GM04504 (cell line): ENCODE measurements at regions not wholly inside any gene's neighbourhood (a gene's known extent, or its start where the extent isn't known, plus 50 kb on each side); places are given as distances from the start of the nearest gene placed in this dataset.
A peak's percentile ranks its signal among the peaks of the same experiment; 100 is the strongest.

Experiments used
- DNase-seq: peaks from one replicate; pipeline ENCODE4 v3.0.0-alpha.2; 2012; ENCODE audit warnings: low read depth

DNA sequence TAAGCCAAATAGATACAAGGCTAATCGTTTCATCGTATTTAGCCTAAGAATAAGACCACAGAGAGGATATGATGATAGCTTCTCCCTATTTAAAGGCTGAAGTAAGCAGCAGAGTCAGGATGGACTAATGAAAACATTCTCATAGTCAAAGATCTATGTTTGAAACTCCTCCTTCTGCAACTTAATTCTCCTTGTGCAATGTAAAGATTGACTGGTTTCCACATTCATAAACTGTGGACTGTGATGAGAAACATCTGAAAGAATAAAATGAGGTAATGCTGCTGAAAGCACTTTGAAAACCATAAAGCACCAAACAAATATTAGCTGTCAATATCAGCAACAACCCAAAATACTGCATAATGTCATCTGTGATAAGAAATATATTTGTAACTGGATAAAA, 361.9 kb downstream of the CSNK1G3 start:
- DNase-seq: no peak

DNA sequence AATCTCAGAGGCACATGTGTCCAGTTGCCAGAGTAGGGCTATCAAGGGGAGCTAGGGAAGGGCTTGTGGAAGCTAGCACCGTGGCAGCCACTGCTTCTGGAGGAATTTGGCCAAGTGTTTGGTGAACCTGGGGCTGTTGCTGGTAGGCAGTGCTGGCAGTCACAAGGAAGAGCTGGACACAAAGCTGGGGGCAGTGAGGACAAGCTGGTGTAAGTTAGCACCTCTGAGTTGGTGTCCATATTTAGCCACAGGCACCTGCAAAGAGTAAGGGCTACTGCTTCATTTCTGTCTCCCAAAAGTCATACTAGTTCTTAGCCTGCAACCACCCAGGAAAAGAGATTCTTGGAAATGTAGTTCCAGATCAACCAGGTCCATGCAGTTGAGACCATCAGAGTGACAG, 359.4 kb downstream of the CSNK1G3 start:
- DNase-seq: no peak

DNA sequence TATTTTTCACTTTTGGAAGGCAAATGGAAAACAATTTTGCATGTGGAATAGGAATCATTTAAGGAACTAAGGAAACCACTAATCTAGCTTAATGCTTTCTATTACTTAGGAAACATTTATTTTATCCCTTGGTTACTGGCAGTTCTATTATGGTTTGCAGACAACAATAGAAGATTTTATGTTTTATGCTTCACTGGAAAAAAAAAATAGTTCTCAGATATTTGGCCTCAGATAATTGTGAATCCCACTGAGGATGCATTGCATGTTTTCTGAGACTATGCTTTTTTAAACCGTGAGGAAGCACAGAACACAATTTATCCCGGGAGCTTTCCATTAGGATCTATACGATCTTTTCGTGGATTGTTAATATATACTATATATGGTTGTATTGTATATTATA, 356.9 kb downstream of the CSNK1G3 start:
- no peak for DNase-seq

DNA sequence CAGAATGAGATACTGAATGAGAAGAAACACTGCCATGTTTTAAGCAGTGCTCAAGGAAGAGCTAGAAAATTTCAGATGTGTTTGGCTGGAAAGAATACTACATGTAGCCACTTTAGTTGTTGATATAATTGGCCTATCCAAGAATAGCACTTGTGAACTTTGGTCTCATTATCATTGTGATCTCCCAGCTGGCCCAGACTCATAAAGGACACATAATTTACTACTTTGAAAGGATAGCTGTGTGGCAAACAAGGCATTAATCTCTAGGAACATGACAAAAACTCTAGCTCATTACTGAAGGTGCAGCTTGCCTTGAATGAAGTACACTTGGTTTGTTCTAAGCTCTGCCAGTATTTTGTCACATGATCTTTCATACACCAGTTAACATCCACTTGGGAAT, 356.3 kb downstream of the CSNK1G3 start:
- no peak for DNase-seq

DNA sequence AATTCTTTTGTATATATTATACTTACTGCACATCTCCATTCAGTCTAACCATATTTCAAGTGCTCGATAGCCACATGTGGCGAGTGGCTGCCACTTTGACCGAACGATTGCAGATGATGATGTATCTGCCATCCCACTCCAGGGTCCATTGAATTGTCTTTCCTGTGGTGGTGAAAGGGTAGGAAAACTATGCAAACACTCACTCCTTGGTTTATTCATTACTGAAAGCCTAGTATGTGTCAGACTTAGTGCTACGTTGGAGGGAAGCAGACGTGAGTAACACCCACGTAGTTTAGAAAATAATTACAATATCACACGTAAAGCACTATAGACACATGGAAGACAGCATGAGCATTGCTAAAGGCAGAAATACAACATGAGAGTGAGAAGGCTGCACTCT, 353.7 kb downstream of the CSNK1G3 start:
- no peak for DNase-seq

DNA sequence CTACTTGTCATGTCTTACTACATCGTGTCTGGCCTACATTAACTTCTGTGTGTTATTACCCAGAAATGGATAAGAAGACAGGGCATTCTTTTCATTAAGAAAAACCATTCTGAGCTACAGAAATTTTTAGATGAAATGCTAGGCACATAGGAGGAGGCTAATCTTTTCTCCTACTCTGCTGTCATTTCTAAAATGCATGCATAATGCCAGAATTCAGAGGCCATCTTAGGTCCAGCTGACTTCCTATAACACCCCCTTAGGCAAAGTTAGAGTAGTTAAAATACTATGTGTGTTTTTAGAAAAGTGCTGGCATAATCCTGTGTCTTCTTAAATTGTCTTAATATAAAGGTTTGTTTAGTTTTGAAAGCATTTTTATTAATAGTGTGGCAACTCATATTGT, 352.6 kb downstream of the CSNK1G3 start:
- no peak for DNase-seq

DNA sequence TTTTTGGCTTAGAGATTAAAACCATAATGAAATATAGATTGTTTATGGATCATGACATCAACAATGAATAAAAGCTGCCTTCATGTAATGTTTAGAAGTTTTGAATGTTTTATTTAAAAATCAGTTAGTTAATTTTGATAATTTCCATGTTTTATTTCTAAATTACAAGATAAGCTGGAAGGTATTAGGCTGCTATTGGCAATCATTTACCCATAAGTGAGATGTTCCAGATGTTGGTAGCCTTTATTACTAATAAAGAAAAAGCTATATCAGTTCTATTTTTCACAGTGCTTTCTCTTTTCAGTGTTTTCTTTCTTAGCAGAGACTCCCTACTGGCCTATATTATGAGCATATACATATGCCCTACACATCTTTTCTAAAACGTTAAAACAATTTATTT, 347.0 kb downstream of the CSNK1G3 start:
- DNase-seq: no peak

DNA sequence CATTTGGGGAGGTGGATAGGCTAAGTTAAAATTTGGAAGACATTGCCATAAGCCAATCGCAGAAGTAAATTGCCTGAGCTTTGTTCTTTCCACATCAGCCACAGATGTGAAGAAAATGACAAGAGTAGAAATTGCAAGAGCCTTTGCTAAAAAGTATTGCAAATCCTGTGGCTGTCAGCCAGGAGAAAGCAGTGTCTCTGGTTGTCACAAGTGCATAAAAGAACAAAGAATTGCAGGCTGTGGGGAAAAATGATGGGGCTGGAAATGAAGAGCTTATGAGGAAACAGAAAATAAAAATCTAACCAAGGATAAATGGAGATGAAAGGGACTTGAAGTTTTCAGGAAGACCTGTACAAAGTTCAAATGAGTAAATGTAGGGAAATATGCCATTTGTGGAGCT, 344.8 kb downstream of the CSNK1G3 start:
- peak; percentile 13 for DNase-seq

DNA sequence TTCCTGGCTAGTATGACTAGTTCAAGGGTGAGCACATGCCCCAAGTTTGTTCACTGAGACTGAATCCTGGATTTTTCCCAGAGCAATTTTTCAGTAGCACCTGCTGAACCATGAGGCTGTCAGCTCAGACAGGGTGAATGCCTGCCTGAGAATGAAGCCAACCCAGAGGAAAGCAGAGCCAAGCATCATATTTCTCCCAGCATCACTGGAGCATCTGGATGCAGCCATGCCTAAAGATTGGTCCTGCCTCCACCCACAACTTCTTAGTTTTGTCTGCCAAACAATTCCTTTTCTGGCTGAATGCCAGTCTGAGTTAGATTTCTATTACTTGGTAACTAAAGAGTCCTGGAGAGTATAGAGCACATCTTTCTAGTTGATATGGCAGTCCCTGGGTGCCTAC, 343.6 kb downstream of the CSNK1G3 start:
- no peak for DNase-seq

DNA sequence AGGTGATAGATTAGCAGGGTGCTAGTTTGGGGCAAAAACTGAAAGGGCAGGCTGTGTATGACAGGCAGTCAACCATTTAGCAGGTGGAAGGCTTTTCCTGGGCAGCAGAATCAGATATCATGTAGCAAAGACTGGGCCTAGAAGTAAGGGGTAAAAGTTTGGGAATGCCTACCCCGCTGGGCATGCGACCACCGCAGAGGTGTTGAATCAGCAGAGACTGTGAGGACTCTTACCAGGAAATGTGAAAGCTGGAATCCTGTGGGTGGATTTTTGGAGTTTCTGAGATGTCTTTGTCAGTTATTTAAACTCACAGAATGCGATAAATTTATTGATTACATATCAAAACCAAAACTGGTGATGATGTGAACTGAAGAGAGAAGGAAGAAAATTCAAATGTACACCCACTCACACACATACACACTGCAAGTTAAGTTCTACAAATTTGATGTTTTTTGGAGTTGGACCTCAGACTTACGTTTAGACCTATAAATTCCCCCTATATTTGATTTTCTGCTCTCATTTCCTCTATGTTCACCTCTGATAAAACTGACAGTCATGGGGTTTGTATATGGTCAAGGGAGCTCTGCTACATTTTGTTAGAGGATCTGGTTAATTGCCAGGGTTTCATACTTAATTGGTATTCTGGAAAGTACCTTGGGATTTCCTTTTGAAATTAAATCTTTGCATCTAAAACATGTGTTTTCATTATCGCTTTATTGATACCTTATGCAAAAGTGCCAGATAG, 333.6 kb downstream of the CSNK1G3 start:
- no peak for DNase-seq

DNA sequence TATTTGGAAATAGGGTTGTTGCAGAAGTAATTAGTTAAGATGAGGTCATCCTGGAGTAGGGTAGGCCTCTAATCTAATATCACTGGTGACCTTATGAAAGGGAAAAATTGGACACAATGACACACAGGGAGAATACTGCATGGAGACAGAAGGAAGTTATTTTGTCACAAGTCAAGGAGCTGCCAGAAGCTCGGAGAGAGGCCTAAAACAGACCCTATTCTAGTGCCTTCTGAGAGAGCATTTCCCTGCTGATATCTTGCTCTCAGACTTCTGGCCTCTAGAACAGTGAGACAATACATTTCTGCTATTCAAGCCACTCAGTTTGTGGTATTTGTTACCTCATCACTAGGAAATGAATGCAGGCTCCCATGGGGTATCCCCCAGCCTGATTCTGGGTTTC, 332.9 kb downstream of the CSNK1G3 start:
- DNase-seq: no peak

DNA sequence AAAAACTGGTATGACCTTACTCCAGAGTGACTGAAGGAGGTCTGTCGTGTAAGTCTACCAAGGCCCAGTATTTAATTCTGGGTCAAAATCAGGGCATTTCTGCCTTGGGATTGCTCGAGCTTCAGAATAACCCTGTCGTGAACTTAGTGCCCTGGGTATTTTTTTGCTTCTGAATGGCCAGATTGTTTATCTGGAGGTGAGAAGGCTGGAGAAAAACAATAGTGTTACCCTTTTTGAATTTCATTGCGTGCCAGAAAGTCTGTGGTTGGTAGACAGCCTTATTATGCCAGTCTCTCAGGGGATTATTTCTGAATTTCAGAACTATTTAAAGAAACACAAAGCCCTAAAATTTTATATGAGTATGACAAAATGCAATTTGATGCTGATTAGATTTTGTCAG, 323.4 kb downstream of the CSNK1G3 start:
- no peak for DNase-seq

DNA sequence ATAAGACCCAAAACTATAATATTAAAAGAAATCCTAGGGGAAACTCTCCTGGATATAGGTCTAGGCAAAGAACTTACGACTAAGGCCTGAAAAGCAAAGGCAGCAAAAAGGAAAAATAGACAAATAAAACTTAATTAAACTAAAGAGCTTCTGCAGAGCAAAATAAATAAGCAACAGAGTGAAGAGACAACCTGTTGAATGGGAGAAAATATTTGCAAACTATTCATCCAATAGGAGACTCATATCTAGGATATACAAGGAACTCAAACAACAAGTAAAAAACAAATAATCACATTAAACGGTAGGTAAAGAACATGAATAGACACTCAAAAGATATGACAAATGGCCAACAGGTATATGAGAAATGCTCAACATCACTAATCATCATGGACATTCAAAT, 318.6 kb downstream of the CSNK1G3 start:
- no peak for DNase-seq

DNA sequence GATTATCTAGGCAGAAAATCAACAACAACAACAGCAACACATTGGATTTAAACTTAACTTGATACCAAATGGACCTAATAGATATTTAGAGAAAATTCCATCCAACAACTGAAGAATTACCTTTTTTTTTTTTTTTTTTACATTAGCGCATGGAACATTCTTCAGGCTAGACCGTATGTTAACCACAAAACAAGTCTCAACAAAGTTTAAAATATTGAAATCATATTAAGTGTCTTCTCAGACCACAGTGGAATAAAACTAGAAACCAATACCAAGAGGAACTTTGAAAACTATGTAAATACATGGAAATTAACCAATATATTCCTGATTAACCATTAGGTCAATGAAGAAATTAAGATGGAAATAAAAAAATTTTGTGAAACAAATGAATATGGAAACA, 315.8 kb downstream of the CSNK1G3 start:
- DNase-seq: no peak

DNA sequence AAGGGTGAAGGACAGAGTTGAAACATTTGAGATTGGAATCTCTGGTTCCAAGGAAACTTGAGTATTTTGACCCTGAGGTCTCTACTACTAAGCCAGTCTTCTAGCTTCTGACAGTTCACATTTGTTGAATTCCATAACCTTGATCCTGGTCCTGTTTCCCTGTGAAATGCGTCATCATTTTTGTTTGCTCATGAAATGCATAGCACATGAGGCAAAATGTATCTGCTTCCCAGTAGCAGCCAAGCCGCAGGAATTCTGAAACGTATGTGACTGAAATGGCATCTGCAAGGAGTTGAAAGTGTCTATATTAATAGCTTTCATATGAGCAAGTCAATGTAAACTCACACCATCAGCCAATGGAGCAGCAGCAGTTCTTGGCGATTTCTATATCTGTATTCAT, 307.9 kb downstream of the CSNK1G3 start:
- DNase-seq: no peak

DNA sequence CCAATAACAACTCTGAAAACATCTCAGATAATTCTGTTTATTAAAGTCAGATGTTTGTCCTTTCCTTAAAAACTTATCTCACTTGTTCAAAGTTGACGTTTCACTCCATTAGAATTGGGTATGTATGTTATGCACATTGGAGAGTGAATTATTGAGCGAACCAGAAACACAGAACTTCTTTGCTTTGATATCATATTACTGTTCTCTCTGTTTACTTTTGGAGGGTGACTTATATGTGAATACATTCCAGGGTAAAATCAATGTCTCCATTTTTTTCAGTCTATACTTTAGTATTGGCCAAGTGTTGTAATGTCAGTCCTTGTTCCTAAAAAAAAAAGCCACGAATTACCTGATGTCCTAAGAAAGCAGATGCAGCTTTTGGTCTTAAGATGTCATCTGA, 307.4 kb downstream of the CSNK1G3 start:
- no peak for DNase-seq

DNA sequence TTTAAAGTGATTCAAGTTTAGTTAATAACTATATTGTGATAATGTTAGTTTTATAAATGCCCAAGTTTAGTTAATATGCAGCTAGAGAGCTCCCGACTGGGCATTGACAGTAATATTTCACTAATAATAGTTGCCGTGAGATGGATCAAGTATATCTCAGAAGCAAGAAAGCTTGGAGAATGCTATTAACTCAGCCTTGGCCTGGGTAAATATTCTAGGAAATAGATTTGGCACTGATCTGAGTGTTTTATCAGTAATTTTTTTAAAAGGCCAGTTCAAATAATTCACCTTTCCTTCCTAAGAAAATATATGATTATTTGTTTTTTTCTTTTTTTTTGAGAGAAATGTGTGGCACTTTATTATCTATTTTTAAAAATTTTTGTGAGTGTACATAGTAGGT, 305.3 kb downstream of the CSNK1G3 start:
- no peak for DNase-seq

DNA sequence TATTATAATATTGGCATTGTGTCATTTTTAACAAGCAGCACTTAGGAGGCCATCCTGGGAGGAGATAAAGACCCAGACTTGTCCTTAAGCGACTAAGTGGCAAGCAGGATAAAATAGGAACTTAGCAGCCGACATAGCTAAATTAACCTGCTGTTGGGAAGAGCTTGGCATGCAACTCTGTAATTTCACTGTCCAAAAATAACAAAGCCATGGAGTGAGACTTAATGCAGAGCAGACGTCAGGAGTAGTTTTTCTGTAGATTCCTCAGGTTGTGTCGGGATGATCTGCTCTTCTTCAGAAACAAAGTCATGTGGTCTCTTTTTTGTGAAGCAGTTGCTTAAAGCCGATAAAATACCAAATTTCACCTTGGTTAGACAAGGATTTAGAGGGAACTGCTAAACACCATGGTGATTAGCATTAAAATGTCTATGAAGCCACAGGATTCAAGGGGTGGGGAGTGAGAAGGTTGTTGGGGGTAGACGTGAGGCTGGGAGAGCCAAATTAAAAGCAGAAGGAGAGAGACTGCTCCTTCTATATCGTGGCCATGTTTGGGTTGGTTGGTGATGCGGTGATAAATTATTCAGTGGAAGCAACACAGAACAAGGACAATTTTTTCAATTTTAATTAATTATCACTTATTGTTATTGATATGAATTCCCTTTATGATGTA, 303.0 kb downstream of the CSNK1G3 start:
- DNase-seq: no peak

DNA sequence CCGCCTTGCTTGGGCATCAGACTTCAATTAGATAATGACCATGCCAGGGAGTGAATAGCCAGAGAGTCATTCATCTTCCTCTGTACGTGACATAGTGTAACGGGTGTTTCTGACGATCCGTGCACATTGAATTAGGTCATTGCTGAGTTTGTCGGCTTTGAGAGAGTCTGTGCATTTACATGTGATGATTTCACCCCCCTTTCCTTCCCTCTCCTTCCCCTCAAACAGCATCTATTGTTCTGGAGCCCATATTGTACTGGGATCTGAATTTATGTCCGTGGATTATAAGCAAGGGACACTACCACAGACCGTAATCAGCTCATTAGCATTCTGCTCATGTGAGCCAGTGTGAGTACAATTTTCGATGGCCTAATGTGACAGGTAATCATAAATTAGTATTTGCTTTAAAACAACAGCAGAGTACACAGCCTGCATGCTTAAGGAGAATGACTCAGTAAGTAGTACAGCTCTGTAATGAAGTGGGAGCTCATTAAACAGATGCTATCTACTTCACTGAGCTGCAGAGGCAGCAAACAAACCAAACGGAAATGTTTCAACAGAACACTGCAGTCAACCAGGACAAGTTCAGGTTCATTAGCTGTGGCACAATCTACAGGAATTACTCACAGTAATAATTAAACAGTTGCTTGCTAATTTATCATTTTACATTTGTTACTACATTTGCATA, 302.1 kb downstream of the CSNK1G3 start:
- peak; percentile 55 for DNase-seq

DNA sequence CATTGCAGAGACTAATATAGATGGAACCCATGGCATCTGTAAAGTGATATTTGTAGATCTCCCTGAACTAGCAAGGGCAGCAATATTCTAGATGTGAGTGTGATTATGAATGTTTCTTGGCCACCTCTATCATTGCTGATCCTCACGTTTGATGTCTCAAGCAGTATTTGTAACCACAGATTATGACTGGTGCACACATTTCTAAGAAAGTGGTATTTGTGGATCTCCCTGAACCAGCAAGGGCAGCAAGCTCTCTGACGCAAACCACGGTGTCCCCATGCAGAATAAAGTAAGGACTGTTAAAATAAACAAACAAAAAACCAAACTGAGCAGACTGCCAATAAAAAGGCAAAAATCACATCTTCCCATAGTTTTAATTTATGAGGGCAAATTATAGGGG, 301.3 kb downstream of the CSNK1G3 start:
- no peak for DNase-seq

DNA sequence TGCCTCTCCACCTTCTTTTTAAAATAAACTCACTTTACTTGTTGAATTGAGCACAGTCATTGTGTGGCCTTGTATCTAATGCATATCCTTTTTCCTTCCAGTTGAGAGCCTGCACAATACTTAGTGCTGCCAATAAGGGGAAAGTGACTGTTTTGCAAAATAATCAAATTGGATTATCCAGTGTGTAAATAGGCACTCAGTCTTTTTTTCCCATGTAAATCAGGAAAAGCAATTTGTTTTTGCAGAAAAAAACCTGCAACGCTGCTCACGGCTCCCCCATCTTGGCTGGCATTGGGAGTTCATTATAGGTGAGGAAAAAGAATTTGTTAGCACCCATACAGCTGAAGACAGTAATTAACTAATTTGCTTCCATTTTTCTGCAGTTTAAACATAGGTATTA, 299.9 kb downstream of the CSNK1G3 start:
- DNase-seq: no peak

DNA sequence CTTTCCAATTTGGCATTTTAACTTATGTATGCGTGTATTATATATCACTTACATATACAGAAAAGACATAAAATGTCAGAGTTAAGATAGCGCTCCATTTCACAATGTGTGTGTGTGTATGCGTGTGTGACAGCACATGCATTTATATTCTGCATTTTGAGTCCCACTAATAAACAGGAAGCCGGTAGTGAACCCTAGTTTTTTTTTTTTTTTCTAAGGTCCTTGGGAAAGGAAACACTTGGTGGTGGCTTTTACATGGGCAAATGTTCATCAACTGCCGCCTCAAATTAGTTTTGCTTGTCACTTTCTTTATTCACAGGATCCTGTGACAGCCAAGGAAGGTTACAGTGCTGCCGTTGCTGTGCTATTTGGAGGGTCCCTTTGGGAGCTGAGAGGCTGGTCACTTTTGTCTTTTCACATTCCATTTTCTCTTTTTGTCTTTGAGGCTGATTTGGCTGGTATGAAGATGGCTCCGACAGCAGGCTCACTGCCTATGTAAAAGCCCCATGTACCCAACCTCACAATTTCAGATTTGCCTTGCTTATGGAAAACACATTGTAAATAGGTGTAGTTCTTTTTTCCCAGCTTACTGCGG, 298.9 kb downstream of the CSNK1G3 start:
- DNase-seq: no peak

DNA sequence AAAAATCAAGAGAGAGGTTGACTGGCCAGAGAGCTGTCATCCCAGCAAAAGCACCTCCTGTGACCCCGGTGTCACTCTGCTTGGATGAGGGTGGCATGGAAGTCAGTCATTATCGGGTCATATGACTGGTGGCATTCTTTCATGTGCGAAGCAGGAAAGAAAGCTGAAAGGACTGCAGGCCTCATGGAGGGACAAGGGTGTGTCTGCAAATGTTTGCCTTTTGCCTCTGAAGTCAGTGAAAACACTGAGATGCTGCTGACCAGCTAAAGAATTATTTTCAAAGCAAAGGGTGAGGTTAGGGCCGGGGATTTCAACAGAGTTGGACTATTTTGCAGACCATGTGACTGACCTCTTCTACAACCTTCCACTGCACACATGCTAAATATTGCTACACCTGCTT, 298.3 kb downstream of the CSNK1G3 start:
- DNase-seq: no peak
